ENCODE measurements at regions not wholly inside any gene's neighbourhood (a gene's known extent, or its start where the extent isn't known, plus 50 kb on each side); places are given as distances from the start of the nearest gene placed in this dataset.

- Histone ChIP-seq H3K4me1 (no peaks in the 10 kb centered on the region), H3K4me3 (no peak overlapping the region), H3K27me3 (no peaks in the 10 kb centered on the region), H3K27ac (no peak overlapping the region), H3K36me3 (no peaks in the 10 kb centered on the region), H3K9me3 (no peaks in the 10 kb centered on the region)
- DNase-seq (ENCODE audit: low spot score in 2 of 2) = peak in 1 of 2 donors; percentile 35
- WGBS = 96% methylated on average over 3 of the region's 3 CpGs
- TF ChIP-seq, protein P1, sequence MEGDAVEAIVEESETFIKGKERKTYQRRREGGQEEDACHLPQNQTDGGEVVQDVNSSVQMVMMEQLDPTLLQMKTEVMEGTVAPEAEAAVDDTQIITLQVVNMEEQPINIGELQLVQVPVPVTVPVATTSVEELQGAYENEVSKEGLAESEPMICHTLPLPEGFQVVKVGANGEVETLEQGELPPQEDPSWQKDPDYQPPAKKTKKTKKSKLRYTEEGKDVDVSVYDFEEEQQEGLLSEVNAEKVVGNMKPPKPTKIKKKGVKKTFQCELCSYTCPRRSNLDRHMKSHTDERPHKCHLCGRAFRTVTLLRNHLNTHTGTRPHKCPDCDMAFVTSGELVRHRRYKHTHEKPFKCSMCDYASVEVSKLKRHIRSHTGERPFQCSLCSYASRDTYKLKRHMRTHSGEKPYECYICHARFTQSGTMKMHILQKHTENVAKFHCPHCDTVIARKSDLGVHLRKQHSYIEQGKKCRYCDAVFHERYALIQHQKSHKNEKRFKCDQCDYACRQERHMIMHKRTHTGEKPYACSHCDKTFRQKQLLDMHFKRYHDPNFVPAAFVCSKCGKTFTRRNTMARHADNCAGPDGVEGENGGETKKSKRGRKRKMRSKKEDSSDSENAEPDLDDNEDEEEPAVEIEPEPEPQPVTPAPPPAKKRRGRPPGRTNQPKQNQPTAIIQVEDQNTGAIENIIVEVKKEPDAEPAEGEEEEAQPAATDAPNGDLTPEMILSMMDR (IDR thresholded peaks at IDR 0.05) = no peak
- TF ChIP-seq POLR2AphosphoS5 (IDR thresholded peaks at IDR 0.05) (no peak), POLR2A (IDR thresholded peaks at IDR 0.05) (no peak), EP300 (IDR thresholded peaks at IDR 0.05) (no peak)
Observed at GRCh38 chr9:89915187-89915586, 310.4 kb downstream of the GADD45G start.

DNA sequence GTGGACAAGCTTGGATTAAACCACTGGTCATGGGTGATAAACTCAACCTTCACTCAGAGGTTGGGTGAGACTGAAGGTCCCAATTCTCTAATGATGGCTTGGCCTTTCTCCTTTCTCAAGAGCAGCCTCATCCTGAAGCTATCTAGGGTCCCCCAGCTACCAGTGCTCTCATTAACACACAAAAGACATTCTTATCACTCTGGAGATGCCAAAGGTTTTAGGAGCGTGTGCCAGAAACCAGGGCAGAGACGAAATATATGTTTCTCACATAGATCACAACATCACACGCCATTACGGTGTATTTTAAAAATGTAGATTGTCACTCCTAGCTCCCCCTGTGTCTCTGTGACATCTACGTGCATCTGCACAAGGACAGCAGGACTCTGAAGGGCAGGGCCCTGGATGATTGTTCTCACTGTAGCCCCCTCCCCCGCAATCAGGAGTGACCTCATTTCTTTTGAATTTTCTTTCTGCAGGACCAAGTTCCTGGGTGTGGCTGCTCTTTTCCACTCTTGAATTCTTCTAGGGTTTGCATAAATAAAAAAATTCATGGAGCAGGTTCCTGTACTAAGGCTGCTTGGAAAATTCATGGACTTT is 311.3 kb downstream of the GADD45G start:
- Histone ChIP-seq H3K4me3 (no peak overlapping the region), H3K27me3 (no peaks in the 10 kb centered on the region), H3K9me3 (no peaks in the 10 kb centered on the region), H3K4me1 (no peaks in the 10 kb centered on the region), H3K36me3 (no peaks in the 10 kb centered on the region), H3K27ac (no peak overlapping the region)
- TF ChIP-seq POLR2AphosphoS5 (IDR thresholded peaks at IDR 0.05) (no peak), EP300 (IDR thresholded peaks at IDR 0.05) (no peak), POLR2A (IDR thresholded peaks at IDR 0.05) (no peak)
- TF ChIP-seq, protein P1 (IDR thresholded peaks at IDR 0.05) = no peak
- peak in 1 of 2 donors; percentile 32 for DNase-seq (ENCODE audit: low spot score in 2 of 2)
- 82% methylated on average over 6 of the region's 6 CpGs for WGBS

- no peak overlapping the region for H3K27ac ChIP-seq
- H3K36me3 ChIP-seq = no peaks in the 10 kb centered on the region
- no peaks in the 10 kb centered on the region for H3K27me3 ChIP-seq
- no peak overlapping the region for H3K4me3 ChIP-seq
- TF ChIP-seq, protein P1 (IDR thresholded peaks at IDR 0.05) = no peak
- TF ChIP-seq POLR2AphosphoS5 (IDR thresholded peaks at IDR 0.05) (no peak), EP300 (IDR thresholded peaks at IDR 0.05) (no peak), POLR2A (IDR thresholded peaks at IDR 0.05) (no peak)
- no peaks in the 10 kb centered on the region for H3K9me3 ChIP-seq
- no peaks in the 10 kb centered on the region for H3K4me1 ChIP-seq
- DNase-seq (ENCODE audit: low spot score in 2 of 2) = peak in 1 of 2 donors; percentile 59
- WGBS = 100% methylated on average over 9 of the region's 9 CpGs
Observed at GRCh38 chr9:89917861-89918260, 313.0 kb downstream of the GADD45G start.

GRCh38 chr9:89919171-89919681 is 314.4 kb downstream of the GADD45G start:
- 63% methylated on average over 8 of the region's 12 CpGs for WGBS
- Histone ChIP-seq H3K4me1 (no peaks in the 10 kb centered on the region), H3K9me3 (no peaks in the 10 kb centered on the region), H3K36me3 (no peaks in the 10 kb centered on the region), H3K27me3 (no peaks in the 10 kb centered on the region), H3K4me3 (no peak overlapping the region), H3K27ac (no peak overlapping the region)
- TF ChIP-seq POLR2A (IDR thresholded peaks at IDR 0.05) (no peak), EP300 (IDR thresholded peaks at IDR 0.05) (no peak), POLR2AphosphoS5 (IDR thresholded peaks at IDR 0.05) (no peak)
- TF ChIP-seq, protein P1 (IDR thresholded peaks at IDR 0.05) = no peak
- peak in 1 of 2 donors; percentile 72 for DNase-seq (ENCODE audit: low spot score in 2 of 2)

DNA sequence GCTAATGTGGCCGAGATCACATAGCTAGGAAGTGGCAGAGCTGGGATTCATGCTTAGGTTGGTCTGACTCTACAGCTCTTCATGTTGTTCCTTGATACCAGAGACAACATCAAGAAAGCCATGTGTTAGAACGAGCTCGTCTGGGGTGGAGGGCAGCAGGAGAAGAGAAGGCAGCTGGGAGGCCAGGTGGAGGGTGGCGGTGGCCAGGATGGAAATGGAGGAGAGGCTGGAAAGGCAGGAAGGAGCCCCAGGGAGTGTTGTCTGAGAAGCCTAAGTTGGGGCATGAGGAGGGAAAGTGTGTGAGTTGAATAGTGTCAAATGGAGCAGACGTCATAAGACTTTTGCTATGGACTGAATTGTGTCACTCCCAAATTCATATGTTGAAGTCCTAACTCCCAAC is 315.3 kb downstream of the GADD45G start:
- Histone ChIP-seq H3K27ac (no peak overlapping the region), H3K36me3 (no peaks in the 10 kb centered on the region), H3K27me3 (no peaks in the 10 kb centered on the region), H3K4me3 (no peak overlapping the region), H3K9me3 (no peaks in the 10 kb centered on the region), H3K4me1 (no peaks in the 10 kb centered on the region)
- WGBS = 92% methylated on average over 5 of the region's 5 CpGs
- TF ChIP-seq EP300 (IDR thresholded peaks at IDR 0.05) (no peak), POLR2AphosphoS5 (IDR thresholded peaks at IDR 0.05) (no peak), POLR2A (IDR thresholded peaks at IDR 0.05) (no peak)
- TF ChIP-seq, protein P1 (IDR thresholded peaks at IDR 0.05) = no peak
- DNase-seq (ENCODE audit: low spot score in 2 of 2) = peak in 1 of 2 donors; percentile 55

Measured in suprapubic skin (tissue), 4 donors.